Neuronal stem cell (in vitro differentiated cells): ENCODE measurements at regions not wholly inside any gene's neighbourhood (a gene's known extent, or its start where the extent isn't known, plus 50 kb on each side); places are given as distances from the start of the nearest gene placed in this dataset.

Experiments
- DNase-seq: peaks from one replicate; pipeline ENCODE4 v3.0.0-alpha.2; 2013; ENCODE audit warnings: low spot score
- H2AFZ ChIP-seq: one replicate; pipeline ENCODE4 v1.6.1; 2013; ENCODE audit warnings: mild to moderate bottlenecking, low read length, inconsistent platforms
- H2AK5ac ChIP-seq: 2 replicates; pipeline ENCODE4 v1.6.1; 2013; ENCODE audit warnings: low read depth, mild to moderate bottlenecking, inconsistent platforms, low read length, moderate library complexity, mixed read lengths
- H2BK120ac ChIP-seq: 2 replicates; pipeline ENCODE4 v1.6.1; 2013; ENCODE audit warnings: low read depth, mild to moderate bottlenecking, inconsistent platforms, low read length, moderate library complexity, mixed read lengths
- H2BK12ac ChIP-seq: one replicate; pipeline ENCODE4 v1.6.1; 2013; ENCODE audit warnings: low read length, inconsistent platforms
- H2BK15ac ChIP-seq: 2 replicates; pipeline ENCODE4 v1.6.1; 2013; ENCODE audit warnings: mild to moderate bottlenecking, low read length, inconsistent platforms, mixed read lengths
- H2BK5ac ChIP-seq: one replicate; pipeline ENCODE4 v1.6.1; 2013; ENCODE audit warnings: inconsistent platforms, mild to moderate bottlenecking, low read length, moderate library complexity
- H3K14ac ChIP-seq: one replicate; pipeline ENCODE4 v1.6.1; 2013; ENCODE audit warnings: low read length, inconsistent platforms
- H3K18ac ChIP-seq: 2 replicates; pipeline ENCODE4 v1.6.1; 2013; ENCODE audit warnings: low read length, inconsistent platforms
- H3K23ac ChIP-seq: 2 replicates; pipeline ENCODE4 v1.6.1; 2013; ENCODE audit warnings: low read depth, mild to moderate bottlenecking, mixed read lengths, low read length, inconsistent platforms; ENCODE audit not compliant: poor library complexity
- H3K27ac ChIP-seq: replicated peaks from 3 replicates; pipeline ENCODE4 v1.5.1; 2013; ENCODE audit warnings: low read length, inconsistent platforms
- H3K27me3 ChIP-seq, 3 experiments: 2 replicates each; pipeline ENCODE4 v1.6.1; 2013; ENCODE audit warnings: low read length in 3 of 3, mild to moderate bottlenecking in 2 of 3, inconsistent platforms in 1 of 3, low read depth in 1 of 3, mixed read lengths in 1 of 3, moderate library complexity in 1 of 3; ENCODE audit not compliant: control insufficient read depth in 3 of 3, insufficient read depth in 3 of 3
- H3K36me3 ChIP-seq, 2 donors: replicated peaks in 1 of 2; 2 replicates each; pipeline ENCODE4 v1.6.1; 2013; ENCODE audit warnings: low read length in 2 of 2; ENCODE audit not compliant: control insufficient read depth in 2 of 2, insufficient read depth in 2 of 2
- H3K4ac ChIP-seq: 2 replicates; pipeline ENCODE4 v1.6.1; 2013; ENCODE audit warnings: inconsistent platforms, mild to moderate bottlenecking, low read length, moderate library complexity
- H3K4me1 ChIP-seq, 2 donors: 1 replicate in 1 of 2; 2 replicates in 1 of 2; pipeline ENCODE4 v1.6.1; 2013; ENCODE audit warnings: low read length in 2 of 2, low read depth in 1 of 2; ENCODE audit not compliant: control insufficient read depth in 2 of 2, insufficient read depth in 1 of 2
- H3K4me2 ChIP-seq: one replicate; pipeline ENCODE4 v1.6.1; 2013; ENCODE audit warnings: mild to moderate bottlenecking, low read length, inconsistent platforms; ENCODE audit not compliant: insufficient read depth, poor library complexity, severe bottlenecking
- H3K4me3 ChIP-seq, 2 donors: 2 replicates each; pipeline ENCODE4 v1.5.1; 2013; ENCODE audit warnings: low read length in 2 of 2, mild to moderate bottlenecking in 2 of 2, inconsistent platforms in 1 of 2, moderate library complexity in 1 of 2
- H3K79me1 ChIP-seq: one replicate; pipeline ENCODE4 v1.6.1; 2013; ENCODE audit warnings: low read depth, mild to moderate bottlenecking, inconsistent platforms, low read length, moderate library complexity
- H3K9ac ChIP-seq: one replicate; pipeline ENCODE4 v1.6.1; 2013; ENCODE audit warnings: mild to moderate bottlenecking, low read depth, low read length, inconsistent platforms; ENCODE audit not compliant: poor library complexity
- H3K9me3 ChIP-seq, 2 donors: replicated peaks in 1 of 2; 2 replicates each; pipeline versions ENCODE3 to v1.6.1; 2013; ENCODE audit warnings: low read length in 2 of 2, mild to moderate bottlenecking in 2 of 2, inconsistent platforms in 1 of 2, low read depth in 1 of 2, mixed read lengths in 1 of 2, moderate library complexity in 1 of 2; ENCODE audit not compliant: control insufficient read depth in 2 of 2, insufficient read depth in 1 of 2
- H4K8ac ChIP-seq: one replicate; pipeline ENCODE4 v1.6.1; 2013; ENCODE audit warnings: low read depth, mild to moderate bottlenecking, inconsistent platforms, low read length, moderate library complexity
- H4K91ac ChIP-seq: one replicate; pipeline ENCODE4 v1.6.1; 2013; ENCODE audit warnings: low read length, low read depth, mild to moderate bottlenecking, inconsistent platforms; ENCODE audit not compliant: poor library complexity
- WGBS, 2 donors: extraction: QIAGEN DNeasy Blood & Tissue Kit; methylation state at CpG; one replicate each; pipeline ENCODE4 v1.1.7; 2013; ENCODE audit warnings: missing lambda C conversion rate in 2 of 2, mixed read lengths in 1 of 2; ENCODE audit not compliant: insufficient read length in 2 of 2, insufficient replicate concordance in 1 of 2; ENCODE audit errors: extremely low coverage in 2 of 2; 5-methylcytosine and 5-hydroxymethylcytosine counted together

DNA sequence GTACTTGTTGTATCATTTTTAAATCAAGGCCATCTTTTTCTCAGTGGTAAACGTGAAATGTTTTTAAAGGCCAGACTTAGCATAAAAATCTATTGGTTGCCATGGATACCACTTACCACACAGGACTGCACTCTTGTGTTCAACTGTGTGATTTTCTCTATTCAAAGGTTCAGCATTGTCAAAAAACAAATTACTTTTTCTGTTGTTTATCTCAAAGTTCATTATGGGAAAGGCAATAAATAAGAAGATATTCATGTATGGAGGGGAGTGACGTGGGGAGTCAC, 231.0 kb upstream of the GATB start:
- Histone ChIP-seq H2BK5ac (no peak overlapping the region), H3K4me1 (peaks cover 7 to 11% of the 10 kb centered on the region in 2 donors), H3K27ac (no peak overlapping the region), H3K79me1 (no peaks in the 10 kb centered on the region), H3K9me3 (no peaks in the 10 kb centered on the region), H3K23ac (no peak overlapping the region), H2AFZ (no peak overlapping the region), H4K91ac (no peak overlapping the region), H3K4ac (no peak overlapping the region), H3K36me3 (no peaks in the 10 kb centered on the region), H2BK12ac (no peak overlapping the region), H3K27me3 (no peaks in the 10 kb centered on the region), H3K18ac (no peak overlapping the region), H2BK120ac (no peak overlapping the region), H3K4me3 (no peak overlapping the region), H3K14ac (no peak overlapping the region), H3K9ac (no peak overlapping the region), H2AK5ac (no peak overlapping the region), H3K4me2 (no peak overlapping the region), H2BK15ac (no peak overlapping the region), H4K8ac (no peak overlapping the region)
- DNase-seq: no peak
- WGBS, 2 donors: no CpG with 5 or more reads among the region's 2 CpGs

DNA sequence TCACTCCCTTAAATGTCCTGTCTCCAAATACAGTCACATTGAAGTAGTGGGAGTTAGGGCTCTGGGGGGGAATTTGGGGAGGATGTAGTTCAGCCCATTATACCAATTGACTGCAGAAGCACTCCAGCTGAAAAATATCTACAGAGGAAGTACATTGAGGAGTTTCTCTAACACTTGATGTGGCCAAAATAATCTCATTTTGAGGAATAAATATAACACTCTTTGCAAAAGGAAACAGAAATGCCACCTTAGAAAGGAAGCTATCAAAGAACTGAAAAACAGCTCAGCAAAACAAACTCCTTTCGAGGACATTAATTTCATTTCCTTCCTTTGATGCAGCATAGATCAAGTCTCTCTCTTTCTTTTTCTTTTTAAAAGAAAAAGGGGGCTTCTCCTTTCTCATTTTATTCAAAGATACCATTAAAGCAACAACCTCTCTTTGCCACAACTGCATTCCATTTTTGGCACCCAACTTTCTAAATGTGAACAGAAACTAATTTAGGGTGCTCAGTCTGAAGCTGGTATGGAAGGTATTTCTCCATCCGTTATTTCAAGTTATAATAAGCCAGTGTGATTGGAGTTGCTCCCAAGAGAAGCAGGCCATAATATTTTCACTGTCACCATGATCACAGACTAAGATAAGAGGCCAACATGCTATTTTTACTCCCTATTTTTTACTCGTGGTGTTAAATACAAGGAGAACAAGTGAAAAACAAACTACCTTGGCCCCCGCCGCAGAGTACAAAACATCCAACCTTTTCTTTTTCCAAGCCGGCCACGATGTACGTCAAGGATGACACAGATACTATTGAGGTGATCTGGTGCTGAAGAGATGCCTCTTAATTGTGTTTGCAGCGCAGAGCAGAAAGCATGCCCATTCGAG, 230.4 kb upstream of the GATB start:
- WGBS, 2 donors: no CpG with 5 or more reads among the region's 10 CpGs
- H4K91ac ChIP-seq: no peak overlapping the region
- no peak overlapping the region for H3K18ac ChIP-seq
- H3K9me3 ChIP-seq: no peaks in the 10 kb centered on the region
- no peak overlapping the region for H3K4ac ChIP-seq
- H2BK12ac ChIP-seq: no peak overlapping the region
- H3K14ac ChIP-seq: no peak overlapping the region
- no peak overlapping the region for H2BK5ac ChIP-seq
- no peak overlapping the region for H2AK5ac ChIP-seq
- no peak overlapping the region for H2BK120ac ChIP-seq
- no peak overlapping the region for H2AFZ ChIP-seq
- H2BK15ac ChIP-seq: no peak overlapping the region
- no peaks in the 10 kb centered on the region for H3K27me3 ChIP-seq
- H3K4me1 ChIP-seq: peaks cover 7 to 11% of the 10 kb centered on the region in 2 donors
- no peak for DNase-seq
- H3K4me2 ChIP-seq: no peak overlapping the region
- no peak overlapping the region for H3K4me3 ChIP-seq
- no peak overlapping the region for H3K23ac ChIP-seq
- no peak overlapping the region for H4K8ac ChIP-seq
- H3K36me3 ChIP-seq: no peaks in the 10 kb centered on the region
- H3K79me1 ChIP-seq: no peaks in the 10 kb centered on the region
- H3K27ac ChIP-seq: no peak overlapping the region
- H3K9ac ChIP-seq: no peak overlapping the region

DNA sequence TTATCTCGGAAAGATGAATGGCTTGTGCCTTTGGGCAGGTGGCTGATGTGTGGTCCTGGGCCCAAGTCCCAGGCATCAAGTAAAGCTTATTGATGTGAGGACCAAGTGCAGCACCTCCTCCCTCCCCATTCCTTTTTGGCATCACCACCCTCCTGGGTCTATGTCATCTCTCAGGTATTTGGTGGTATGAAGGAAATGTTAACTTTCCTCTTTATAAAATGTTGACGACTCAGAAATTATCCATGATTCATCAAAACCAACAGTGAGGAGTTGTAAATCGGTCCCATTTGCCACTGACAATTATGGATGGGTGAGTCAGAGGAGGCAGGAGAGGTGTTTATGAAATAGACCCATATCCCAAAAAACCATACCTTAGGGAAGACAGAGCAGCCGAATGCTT, 229.4 kb upstream of the GATB start:
- H3K23ac ChIP-seq: no peak overlapping the region
- peaks cover 7 to 11% of the 10 kb centered on the region in 2 donors for H3K4me1 ChIP-seq
- H3K4ac ChIP-seq: no peak overlapping the region
- H2BK12ac ChIP-seq: no peak overlapping the region
- H2BK5ac ChIP-seq: no peak overlapping the region
- DNase-seq: no peak
- no peak overlapping the region for H2BK15ac ChIP-seq
- no peak overlapping the region for H4K8ac ChIP-seq
- H2AK5ac ChIP-seq: no peak overlapping the region
- WGBS, 2 donors: no CpG with 5 or more reads among the region's 4 CpGs
- no peak overlapping the region for H3K4me2 ChIP-seq
- no peak overlapping the region for H3K18ac ChIP-seq
- no peaks in the 10 kb centered on the region for H3K27me3 ChIP-seq
- H3K9me3 ChIP-seq: no peaks in the 10 kb centered on the region
- H3K36me3 ChIP-seq: no peaks in the 10 kb centered on the region
- H3K79me1 ChIP-seq: no peaks in the 10 kb centered on the region
- H3K27ac ChIP-seq: no peak overlapping the region
- H4K91ac ChIP-seq: no peak overlapping the region
- H2AFZ ChIP-seq: no peak overlapping the region
- H2BK120ac ChIP-seq: no peak overlapping the region
- H3K9ac ChIP-seq: no peak overlapping the region
- no peak overlapping the region for H3K14ac ChIP-seq
- H3K4me3 ChIP-seq: no peak overlapping the region

DNA sequence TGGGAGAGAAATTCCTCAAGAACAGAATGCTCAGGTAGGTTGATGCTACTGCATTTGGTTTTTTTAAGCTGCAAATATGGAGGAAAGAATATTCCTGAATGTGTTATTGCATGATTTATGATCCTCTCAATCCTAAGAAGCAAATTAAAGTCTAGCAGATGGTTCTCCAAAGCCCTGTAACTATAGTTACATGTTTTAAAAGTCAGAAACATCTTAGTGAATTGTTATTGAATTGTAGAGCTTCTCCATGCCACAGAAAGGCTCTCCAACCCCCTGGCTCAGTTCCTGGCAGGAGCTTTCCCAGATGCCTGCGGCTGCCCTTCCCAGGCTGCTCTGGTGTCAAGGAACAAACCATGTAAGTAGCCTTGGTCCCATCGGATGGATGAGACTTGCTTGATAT, 227.8 kb upstream of the GATB start:
- Histone ChIP-seq H3K23ac (no peak overlapping the region), H3K4me1 (peaks cover 7 to 11% of the 10 kb centered on the region in 2 donors), H3K18ac (no peak overlapping the region), H2BK5ac (no peak overlapping the region), H4K8ac (no peak overlapping the region), H2BK120ac (no peak overlapping the region), H4K91ac (no peak overlapping the region), H3K4me3 (no peak overlapping the region), H3K9me3 (no peaks in the 10 kb centered on the region), H2AK5ac (no peak overlapping the region), H3K9ac (no peak overlapping the region), H2BK12ac (no peak overlapping the region), H3K14ac (no peak overlapping the region), H3K27ac (no peak overlapping the region), H2BK15ac (no peak overlapping the region), H3K36me3 (no peaks in the 10 kb centered on the region), H3K79me1 (no peaks in the 10 kb centered on the region), H3K4ac (no peak overlapping the region), H3K27me3 (no peaks in the 10 kb centered on the region), H2AFZ (no peak overlapping the region), H3K4me2 (no peak overlapping the region)
- DNase-seq: no peak
- no CpG with 5 or more reads among the region's 2 CpGs for WGBS, 2 donors
